ENCODE measurements at regions not wholly inside any gene's neighbourhood (a gene's known extent, or its start where the extent isn't known, plus 50 kb on each side); places are given as distances from the start of the nearest gene placed in this dataset.
A peak's percentile ranks its signal among the peaks of the same experiment; 100 is the strongest.
"Not testable (repeated sequence)": the region's sequence is repeated elsewhere in the genome, so short reads cannot be mapped to it uniquely, and the experiment has no call there.

DNA sequence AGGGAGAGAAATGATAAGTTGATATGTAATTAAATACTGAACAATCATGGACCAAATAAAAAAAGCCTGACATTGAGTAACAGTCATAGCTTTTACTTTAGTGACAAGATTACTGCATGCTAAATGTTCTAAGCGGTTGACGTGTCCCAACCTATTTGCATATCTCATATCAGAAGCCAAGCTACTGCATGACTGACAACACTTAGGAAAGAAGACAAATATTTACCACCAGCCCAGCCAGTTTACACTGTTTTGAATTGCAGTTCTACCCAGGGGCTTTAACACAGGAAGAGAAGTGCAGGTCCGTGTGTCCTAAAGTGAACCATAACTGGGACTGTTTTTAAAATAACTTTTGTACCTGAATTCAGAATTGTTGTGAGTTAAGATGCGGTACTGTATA lies 219.9 kb downstream of the PRDM9 start:
- DNase-seq = no peak

DNA sequence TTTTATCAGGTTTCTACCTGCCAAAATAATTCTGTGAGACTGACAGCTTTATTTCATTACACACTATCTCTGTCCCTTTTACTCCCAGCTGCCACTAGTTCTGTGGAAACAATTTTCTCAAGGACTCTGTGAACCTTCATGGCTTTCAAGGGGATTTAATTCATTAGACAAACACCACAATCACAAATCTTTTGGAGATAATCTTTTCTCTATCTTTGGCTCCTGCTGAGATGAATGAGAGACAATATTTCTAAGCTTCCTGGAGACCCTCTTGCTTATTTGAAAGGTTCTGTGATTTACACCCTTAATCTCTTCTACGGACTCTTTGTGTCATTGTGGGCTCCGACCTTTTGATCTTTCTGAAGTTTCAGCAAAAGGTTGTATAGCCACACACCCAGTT lies 222.6 kb downstream of the PRDM9 start:
- DNase-seq = no peak

DNA sequence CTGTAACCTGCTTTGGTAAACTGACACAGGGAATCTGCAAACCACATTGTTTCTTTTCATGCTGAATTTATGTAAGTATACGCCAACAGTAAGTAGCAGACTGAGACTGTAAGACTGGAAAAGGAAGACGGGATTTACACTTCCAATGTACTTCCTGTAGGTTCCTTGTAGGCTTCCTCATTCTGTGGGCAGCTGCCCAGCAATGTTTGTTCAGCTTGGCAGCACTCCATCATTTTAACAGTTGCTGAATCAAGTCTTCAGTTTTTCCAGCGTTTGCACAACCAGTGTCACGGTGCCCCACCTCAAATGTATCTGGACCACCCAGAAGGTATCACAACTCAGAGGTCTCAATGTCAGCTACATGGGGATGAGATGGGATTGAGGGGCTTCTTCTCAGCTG lies 232.6 kb downstream of the PRDM9 start:
- DNase-seq = no peak

GRCh38 chr5:23742701-23743100 lies 235.3 kb downstream of the PRDM9 start:
- no peak for DNase-seq

DNA sequence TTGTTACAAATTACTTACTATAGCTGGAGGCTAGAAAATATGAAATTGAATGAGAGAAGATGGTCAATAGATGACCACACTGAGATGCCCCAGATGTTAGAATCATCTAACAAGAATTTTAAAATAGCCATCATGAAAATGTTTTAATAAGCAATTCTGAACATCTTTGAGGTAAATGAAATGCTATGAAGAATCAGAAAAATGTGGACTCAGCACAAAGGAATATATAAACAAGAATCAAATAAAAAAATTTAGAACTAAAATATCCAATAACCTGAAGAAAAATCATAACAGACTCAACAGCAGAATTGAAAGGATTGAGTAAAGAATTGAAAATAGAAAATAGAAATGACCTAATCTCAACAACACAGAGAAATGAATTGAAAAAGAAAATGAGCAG lies 248.5 kb downstream of the PRDM9 start:
- DNase-seq = no peak

DNA sequence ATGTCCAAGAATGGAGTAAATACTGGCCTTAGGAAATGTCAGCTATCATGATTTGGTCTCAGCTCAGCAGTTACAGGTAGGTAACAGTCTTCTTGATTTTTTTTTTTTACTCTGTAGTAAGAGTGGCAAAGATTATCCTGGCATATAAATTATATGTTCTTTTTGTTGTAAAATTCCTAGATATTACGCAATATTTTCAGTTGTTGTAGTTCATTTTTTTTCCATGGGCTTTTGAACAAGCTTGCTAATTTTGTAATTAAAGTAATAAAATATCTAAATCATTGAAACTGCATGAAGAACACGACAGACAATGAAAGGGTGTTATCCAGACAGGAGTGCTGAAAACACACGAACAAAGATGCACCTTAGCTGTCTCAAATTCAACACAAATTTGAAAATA lies 249.4 kb downstream of the PRDM9 start:
- DNase-seq = no peak

DNA sequence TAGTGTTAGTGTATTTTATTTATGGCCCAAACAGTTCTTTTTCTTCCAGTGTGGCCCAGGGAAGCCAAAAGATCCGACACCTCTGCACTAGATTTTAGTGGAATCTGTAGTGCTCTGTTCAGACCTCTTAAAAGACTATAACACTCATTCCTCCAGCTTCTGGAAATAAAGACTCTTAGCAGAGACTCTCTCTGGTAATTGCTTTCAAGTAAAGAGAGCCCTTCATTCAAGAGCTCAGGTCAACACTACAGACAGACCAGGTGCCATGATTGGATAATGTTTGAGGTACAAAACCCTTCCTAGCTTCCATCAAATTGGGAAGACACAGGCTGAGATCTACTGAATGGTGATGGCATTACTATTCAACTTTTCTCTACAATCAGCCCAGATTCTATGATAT lies 255.8 kb downstream of the PRDM9 start:
- DNase-seq = no peak

DNA sequence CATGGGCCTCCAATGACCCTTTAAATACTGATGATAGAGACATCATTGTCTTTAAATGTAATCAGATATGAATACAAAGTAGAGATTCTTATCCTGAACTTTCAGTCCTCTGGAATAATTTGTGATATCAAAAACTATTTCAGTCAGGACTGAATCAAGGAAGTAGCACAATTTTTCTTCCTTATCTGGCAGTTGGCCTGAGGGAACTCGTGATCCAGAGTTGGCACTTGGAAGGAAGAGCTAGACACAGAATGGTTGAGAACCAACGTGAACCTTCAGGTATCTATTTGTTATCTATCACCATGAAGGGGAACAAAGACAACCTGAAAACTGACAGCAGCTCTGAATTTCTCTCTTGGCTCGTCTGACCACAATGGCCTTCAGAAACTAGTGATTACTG lies 269.3 kb downstream of the PRDM9 start:
- no peak for DNase-seq

GRCh38 chr5:23800307-23800706 lies 292.9 kb downstream of the PRDM9 start:
- DNase-seq = not testable (repeated sequence)

DNA sequence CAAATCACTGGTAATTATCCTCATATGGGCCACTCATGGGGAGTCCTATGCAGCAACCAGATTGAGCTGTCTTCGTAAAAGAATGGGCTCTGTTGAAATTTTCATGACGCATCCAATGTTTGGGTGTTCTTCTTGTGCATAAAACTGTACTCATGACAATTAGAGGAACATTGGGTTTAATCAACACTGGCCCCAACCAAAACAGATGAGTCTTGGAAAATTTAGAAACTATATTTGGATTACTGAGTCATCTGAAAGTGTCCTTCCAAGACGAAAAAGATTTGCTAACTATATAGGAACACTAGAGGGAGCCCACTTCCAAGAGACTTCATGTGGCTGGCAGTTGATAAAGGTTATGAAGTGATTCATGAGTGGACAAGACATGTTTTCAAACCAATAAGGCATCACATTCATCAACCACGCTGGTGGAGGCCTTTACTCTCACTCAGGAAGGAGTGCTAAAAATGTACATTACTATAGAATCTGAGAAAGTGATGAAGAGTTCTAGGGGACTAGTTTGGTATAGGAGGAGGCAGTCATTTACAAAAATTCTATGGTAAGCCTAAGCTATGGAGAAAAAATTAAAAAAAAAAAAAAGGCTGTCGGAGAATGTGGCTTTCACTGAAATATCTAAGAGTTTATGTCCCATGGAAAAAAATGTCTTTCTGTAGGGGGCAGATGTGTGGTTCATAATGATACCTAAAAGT lies 313.5 kb downstream of the PRDM9 start:
- peak; percentile 1 for DNase-seq

DNA sequence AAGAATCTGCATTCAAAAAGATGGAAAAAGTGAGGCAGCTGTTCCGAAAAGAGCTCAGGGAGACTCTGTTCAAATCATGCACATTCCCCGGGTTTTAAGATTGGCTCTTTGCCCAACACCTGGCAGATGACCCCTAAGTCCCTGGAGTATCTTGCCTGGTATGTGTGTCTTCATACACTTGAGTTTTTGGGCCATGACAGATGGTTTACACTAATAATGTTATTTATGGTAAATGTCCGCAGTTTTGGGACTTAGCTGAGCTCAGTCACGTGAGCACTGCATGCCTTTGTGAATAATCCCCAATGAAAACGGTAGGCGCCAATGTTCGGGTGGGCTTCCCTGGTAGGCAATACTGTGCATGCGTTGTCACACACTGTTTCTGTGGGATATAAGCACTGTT lies 316.1 kb downstream of the PRDM9 start:
- DNase-seq = no peak

DNA sequence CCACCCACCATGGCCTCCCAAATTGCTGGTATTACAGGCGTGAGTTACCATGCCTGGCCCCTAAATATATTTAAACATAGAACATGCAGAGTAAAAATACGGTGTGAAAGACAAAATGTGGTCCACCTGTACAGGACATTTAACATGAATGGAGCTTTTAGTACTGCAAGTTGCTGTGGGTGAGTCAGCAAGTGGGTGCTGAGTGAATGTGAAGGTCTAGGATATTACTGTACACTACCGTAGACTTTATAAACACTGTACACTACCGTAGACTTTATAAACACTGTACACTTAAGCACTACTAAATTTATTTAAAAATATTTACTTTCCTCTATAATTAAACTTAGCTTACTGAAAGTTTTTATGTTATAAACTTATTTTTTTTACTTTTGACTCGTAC lies 317.8 kb downstream of the PRDM9 start:
- no peak for DNase-seq

DNA sequence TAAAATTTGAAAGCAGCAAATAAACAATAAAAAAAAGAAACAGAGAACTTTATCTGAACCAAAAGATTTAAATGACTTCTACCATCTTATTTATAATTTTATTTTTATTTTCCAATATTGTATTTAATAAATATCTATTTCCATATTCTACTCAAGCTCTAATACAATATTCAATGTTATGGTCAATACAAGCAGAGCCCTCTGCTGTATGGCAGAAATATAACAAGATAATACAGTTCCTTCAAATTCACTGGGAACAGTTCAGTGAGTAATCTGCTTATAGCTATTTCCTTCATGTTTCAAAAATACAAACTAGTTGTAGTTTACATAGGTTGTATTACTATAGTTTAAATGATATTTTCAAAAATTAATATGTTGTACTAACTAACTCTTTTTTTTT lies 332.7 kb downstream of the PRDM9 start:
- no peak for DNase-seq

DNA sequence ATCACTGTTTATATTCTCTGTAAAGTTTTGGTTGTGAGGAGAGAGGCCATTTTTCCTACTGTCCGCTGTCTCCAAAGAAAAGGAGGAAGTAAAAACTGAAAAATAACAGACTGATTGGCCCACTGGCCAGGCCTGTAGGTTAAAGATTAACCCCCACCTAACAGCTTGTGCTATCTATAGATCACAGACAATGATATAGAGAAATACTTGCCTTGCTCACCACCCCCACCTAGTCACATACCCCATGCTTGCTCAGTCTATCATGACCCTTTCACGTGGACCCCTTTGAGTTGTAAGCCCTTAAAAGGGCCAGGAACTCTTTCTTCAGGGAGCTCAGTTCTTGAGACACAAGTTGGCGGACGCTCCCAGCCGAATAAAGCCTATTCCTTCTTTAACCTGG lies 357.4 kb downstream of the PRDM9 start:
- no peak for DNase-seq

GRCh38 chr5:23877847-23878246 lies 370.4 kb downstream of the PRDM9 start:
- DNase-seq = no peak

DNA sequence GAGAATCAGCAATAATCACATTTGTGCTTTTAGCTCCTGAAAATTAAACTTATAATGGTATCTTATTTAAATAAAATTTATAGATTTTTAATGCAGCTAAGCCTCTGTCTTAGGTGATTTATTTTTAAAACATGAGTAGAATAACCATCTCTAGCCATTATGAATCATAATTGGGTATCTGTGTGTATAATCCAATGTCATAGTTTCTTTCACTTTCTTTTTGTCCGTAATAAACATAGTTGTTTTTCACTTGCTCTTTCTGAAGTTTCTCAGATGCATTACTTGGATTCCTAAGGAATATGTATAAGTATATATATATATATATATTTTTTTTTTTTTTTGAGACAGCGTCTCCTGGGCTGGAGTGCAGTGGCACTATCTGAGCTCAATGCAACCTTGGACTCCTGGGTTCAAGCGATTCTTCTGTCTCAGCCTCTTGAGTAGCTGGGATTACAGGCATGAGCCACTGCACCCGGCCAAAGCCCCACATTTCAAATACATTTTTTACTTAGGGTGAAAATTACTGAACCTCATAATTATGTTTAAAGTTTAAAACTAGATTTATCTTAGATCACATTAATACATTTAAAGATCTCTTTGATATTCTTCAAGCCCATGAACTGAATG lies 377.1 kb downstream of the PRDM9 start:
- no peak for DNase-seq

DNA sequence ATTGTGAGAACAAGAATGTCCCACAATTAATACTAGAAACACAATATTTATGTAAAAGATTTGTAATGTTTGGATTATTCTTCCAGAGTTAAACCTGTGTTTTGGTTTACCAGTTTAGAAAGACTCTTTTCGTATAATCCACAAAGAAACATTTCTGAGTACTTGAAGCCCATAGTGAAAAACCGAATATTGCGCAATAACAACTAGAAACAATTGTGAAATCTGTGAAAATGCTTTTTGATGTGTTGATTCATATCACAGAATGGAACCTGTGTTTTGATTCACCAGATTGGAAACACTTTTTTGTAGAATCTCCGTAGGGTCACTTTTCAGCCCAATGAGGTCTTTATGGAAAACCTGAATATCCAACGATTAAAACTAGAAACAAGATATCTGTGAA lies 386.2 kb downstream of the PRDM9 start:
- DNase-seq = no peak

GRCh38 chr5:23895614-23896013 lies 388.2 kb downstream of the PRDM9 start:
- no peak for DNase-seq

- no peak for DNase-seq
These were observed 423.6 kb downstream of the PRDM9 start for GRCh38 chr5:23930985-23931384.

- not testable (repeated sequence) for DNase-seq
These were observed 444.0 kb downstream of the PRDM9 start for GRCh38 chr5:23951261-23951928.

DNA sequence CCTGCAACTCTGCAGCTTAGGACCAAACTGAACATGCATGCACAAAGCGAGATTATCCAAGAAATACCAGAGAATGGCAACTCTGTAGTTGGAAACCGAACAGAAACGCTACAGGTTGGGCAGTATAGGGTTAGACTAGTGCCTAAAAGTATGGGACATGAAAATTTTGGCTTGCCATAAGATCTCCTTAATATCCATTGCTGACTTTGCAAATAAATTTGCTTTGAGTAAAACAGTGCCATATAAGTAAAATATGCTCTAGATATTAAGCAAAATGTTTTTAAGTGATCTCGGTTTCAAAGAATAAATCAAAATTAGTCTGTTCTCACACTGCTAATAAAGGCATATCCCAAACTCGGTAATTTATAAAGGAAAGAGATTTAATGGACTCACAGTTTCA lies 456.0 kb downstream of the PRDM9 start:
- no peak for DNase-seq

GRCh38 chr5:23977365-23977764 lies 470.0 kb downstream of the PRDM9 start:
- DNase-seq = no peak

DNA sequence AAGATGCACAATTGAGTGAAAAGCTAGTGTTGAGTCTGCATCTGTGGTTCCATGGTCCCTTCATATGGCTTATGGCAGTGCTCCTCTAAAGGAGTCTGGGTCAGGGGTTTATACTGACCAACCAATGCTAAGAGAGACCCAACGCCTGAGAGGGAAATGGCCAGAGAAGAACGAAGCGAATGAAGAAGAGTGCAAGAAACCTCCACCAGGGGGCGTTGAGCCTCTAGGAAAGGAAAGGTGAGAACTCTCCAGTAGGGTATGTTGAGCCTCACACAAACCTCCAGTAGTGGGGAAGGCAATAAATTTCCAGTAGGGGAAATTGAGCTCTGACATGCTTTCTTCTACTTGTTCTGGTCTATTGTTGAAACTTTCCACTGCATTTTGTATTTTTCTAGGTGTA lies 470.6 kb downstream of the PRDM9 start:
- peak; percentile 11 for DNase-seq

DNA sequence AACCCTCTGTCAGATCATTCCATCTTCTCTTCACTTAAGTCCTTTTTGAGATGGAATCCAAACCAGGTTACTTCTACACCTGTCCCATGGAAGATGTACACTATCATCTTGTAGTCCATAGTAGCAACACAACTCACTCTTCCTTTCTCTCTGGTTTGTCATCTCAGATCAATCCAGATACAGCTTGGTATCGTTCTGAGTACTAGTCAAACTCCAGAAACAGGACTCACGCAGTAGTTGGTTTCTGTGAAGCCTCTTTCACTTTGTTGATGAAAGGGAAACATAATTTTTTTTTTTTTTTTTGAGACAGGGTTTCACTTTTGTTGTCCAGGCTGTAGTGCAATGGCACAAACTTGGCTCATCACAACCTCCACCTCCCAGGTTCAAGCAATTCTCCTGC lies 484.0 kb downstream of the PRDM9 start:
- DNase-seq = no peak
